ENCODE measurements at regions not wholly inside any gene's neighbourhood (a gene's known extent, or its start where the extent isn't known, plus 50 kb on each side); places are given as distances from the start of the nearest gene placed in this dataset.
A peak's percentile ranks its signal among the peaks of the same experiment; 100 is the strongest.
"Not testable (repeated sequence)": the region's sequence is repeated elsewhere in the genome, so short reads cannot be mapped to it uniquely, and the experiment has no call there.

- not testable (repeated sequence) for DNase-seq (ENCODE audit: low read depth)
These were observed 326.8 kb downstream of the BCL2L11 start for GRCh38 chr2:111447482-111447881.

- not testable (repeated sequence) for DNase-seq (ENCODE audit: low read depth)
These were observed 328.1 kb downstream of the BCL2L11 start for GRCh38 chr2:111448796-111449195.

GRCh38 chr2:111450526-111450925, 329.8 kb downstream of the BCL2L11 start:
- DNase-seq (ENCODE audit: low read depth): not testable (repeated sequence)

GRCh38 chr2:111451692-111452199, 331.0 kb downstream of the BCL2L11 start:
- not testable (repeated sequence) for DNase-seq (ENCODE audit: low read depth)

- DNase-seq (ENCODE audit: low read depth): not testable (repeated sequence)
These were observed 331.5 kb downstream of the BCL2L11 start for GRCh38 chr2:111452208-111452607.

- DNase-seq (ENCODE audit: low read depth): not testable (repeated sequence)
These were observed 332.6 kb downstream of the BCL2L11 start for GRCh38 chr2:111453308-111453707.

GRCh38 chr2:111453816-111454215, 333.1 kb downstream of the BCL2L11 start:
- DNase-seq (ENCODE audit: low read depth): not testable (repeated sequence)

GRCh38 chr2:111454404-111454803, 333.7 kb downstream of the BCL2L11 start:
- DNase-seq (ENCODE audit: low read depth): peak; percentile 12

- not testable (repeated sequence) for DNase-seq (ENCODE audit: low read depth)
These were observed 334.6 kb downstream of the BCL2L11 start for GRCh38 chr2:111455016-111456015.

GRCh38 chr2:111457191-111457590, 336.5 kb downstream of the BCL2L11 start:
- DNase-seq (ENCODE audit: low read depth): not testable (repeated sequence)

GRCh38 chr2:111460901-111461300, 340.2 kb downstream of the BCL2L11 start:
- DNase-seq (ENCODE audit: low read depth): not testable (repeated sequence)

- DNase-seq (ENCODE audit: low read depth): not testable (repeated sequence)
These were observed 341.1 kb downstream of the BCL2L11 start for GRCh38 chr2:111461831-111462230.

- not testable (repeated sequence) for DNase-seq (ENCODE audit: low read depth)
These were observed 341.9 kb downstream of the BCL2L11 start for GRCh38 chr2:111462572-111462971.

GRCh38 chr2:111463238-111463848, 342.6 kb downstream of the BCL2L11 start:
- DNase-seq (ENCODE audit: low read depth): not testable (repeated sequence)

GRCh38 chr2:111463956-111464355, 343.2 kb downstream of the BCL2L11 start:
- peak; percentile 12 for DNase-seq (ENCODE audit: low read depth)

- not testable (repeated sequence) for DNase-seq (ENCODE audit: low read depth)
These were observed 343.7 kb downstream of the BCL2L11 start for GRCh38 chr2:111464367-111464766.

GRCh38 chr2:111465521-111465920, 344.8 kb downstream of the BCL2L11 start:
- not testable (repeated sequence) for DNase-seq (ENCODE audit: low read depth)

- DNase-seq (ENCODE audit: low read depth): not testable (repeated sequence)
These were observed 346.0 kb downstream of the BCL2L11 start for GRCh38 chr2:111466744-111467143.

GRCh38 chr2:111470924-111471323, 350.2 kb downstream of the BCL2L11 start:
- DNase-seq (ENCODE audit: low read depth): not testable (repeated sequence)

GRCh38 chr2:111471791-111472530, 351.2 kb downstream of the BCL2L11 start:
- not testable (repeated sequence) for DNase-seq (ENCODE audit: low read depth)

- not testable (repeated sequence) for DNase-seq (ENCODE audit: low read depth)
These were observed 352.2 kb downstream of the BCL2L11 start for GRCh38 chr2:111472844-111473403.

Measured in T follicular helper cell (primary cell).